CD4-positive, alpha-beta T cell treated with Interleukin-6 for 4 hours (primary cell): ENCODE measurements at regions not wholly inside any gene's neighbourhood (a gene's known extent, or its start where the extent isn't known, plus 50 kb on each side); places are given as distances from the start of the nearest gene placed in this dataset.

Experiments used
- DNase-seq: peaks from one replicate; pipeline ENCODE4 v3.0.0-alpha.2; 2020; ENCODE audit warnings: mixed read lengths

DNA sequence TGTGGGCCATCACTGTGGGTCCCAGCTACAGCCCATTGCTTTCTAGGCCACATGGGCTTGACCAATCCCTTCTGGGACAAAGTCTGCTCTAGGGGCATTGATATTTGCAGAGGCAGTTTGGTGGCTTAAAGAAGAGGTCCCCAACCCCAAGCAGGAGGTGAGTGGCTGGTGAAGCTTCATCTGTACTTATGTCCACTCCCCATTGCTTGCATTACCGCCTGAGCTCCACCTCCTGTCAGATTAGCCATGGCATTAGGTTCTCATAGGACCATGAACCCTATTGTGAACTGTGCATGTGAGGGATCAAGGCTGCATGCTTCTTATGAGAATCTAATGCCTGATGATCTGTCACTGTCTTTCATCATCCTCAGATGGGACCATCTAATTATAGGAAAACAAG, 54.4 kb upstream of the CADM1 start:
- DNase-seq = no peak

DNA sequence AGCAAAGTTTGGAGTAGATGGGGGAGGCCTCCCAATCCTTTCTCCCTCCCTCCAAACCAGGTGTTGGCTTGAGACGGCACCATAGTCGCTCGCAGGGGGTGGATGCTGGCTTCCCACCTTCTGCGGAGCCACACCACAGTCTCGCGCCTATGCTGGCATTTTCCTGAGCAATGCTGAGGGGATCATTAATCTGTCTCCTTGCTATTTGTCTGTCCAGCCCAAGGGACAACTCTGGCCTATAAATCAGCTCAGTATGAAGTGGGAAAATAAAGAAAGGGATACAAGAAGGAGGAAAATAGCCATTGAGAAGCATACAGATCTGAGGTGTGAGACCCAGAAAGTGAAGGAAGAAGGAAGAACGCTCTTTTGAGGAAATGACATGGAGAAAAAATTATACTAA, 53.5 kb upstream of the CADM1 start:
- DNase-seq = no peak

DNA sequence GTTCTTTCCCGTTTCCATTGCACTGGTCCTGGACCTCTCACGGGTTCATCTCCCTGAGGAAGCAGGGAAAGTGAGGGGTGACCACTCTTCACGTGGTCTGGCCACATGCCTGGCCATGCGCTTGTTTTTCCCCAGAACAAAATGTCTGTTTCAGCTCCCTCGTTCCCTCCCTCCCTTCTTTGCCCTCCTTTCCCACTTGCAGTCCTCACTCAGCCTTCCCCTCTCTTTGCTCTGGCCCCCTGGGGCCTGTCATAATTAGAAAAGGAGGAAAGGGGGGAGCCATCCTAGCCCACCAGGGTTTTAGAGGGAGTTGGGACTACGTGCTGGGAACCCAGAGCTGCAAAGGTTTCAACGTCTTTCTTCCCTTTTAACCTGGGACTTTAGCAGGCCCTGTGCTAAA, 52.8 kb upstream of the CADM1 start:
- DNase-seq = no peak

DNA sequence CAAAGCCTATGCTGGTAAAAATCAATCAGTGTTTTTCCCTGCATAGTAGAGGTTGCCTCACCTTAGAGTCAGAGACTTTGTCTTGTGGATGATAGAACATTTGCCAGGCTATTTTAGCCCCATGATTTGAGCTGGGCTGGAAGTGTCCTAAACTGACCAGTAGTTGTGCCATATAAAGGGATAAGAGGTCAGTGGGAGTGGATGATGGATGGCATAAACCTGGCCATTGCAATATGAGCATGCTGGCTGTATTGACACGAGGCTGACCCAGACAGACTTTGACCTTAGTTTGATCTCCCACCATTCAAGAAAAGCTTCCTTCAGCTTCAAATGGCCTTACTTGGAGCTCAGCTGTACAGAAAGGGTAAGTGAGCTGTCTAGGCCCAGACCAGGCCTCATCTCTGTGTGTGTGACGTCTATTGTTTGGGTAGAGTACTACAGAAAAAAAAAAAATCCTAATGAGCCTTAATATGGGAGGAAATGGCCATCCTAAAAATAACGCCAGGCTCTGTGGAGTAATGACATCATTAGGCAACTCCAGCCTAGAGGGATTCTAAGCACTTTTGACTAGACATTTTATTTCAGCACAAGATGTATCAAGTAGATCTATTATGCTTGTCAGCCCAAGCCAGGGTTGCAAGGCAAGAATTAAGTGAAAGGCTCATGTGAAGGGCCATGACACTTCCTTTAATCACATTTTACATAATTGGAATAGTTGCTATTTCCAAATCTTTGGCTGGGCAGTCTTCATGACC, 51.3 kb upstream of the CADM1 start:
- no peak for DNase-seq
